ENCODE measurements at regions not wholly inside any gene's neighbourhood (a gene's known extent, or its start where the extent isn't known, plus 50 kb on each side); places are given as distances from the start of the nearest gene placed in this dataset.

- H3K27ac Mint-ChIP-seq, result no peak overlapping the region
- no peaks in the 10 kb centered on the region for H3K9me3 Mint-ChIP-seq
- Histone ChIP-seq H3K79me2 (replicated peaks; ENCODE audit: insufficient read depth) (no peaks in the 10 kb centered on the region), H3K4me3 (no peak overlapping the region), H3K9me2 (ENCODE audit: insufficient read depth) (no peaks in the 10 kb centered on the region), H3K36me3 (ENCODE audit: insufficient read depth) (no peaks in the 10 kb centered on the region), H3K27ac (ENCODE audit: low read depth) (no peak overlapping the region), H3K27me3 (ENCODE audit: insufficient read depth) (no peaks in the 10 kb centered on the region), H3F3A (replicated peaks; ENCODE audit: low read depth) (no peaks in the 10 kb centered on the region), H3K4me1 (ENCODE audit: insufficient read depth) (no peaks in the 10 kb centered on the region), H2AFZ (no peak overlapping the region), H3K4me2 (no peak overlapping the region), H4K20me1 (replicated peaks; ENCODE audit: insufficient read depth) (no peaks in the 10 kb centered on the region)
- TF ChIP-seq JUNB (IDR thresholded peaks at IDR 0.05; ENCODE audit: unreplicated experiment) (no peak), EZH2phosphoT487 (IDR thresholded peaks at IDR 0.05; ENCODE audit: unreplicated experiment) (no peak), STAT1 (IDR thresholded peaks at IDR 0.05; ENCODE audit: unreplicated experiment) (no peak), ZNF114 (CRISPR knock-in tag; IDR thresholded peaks at IDR 0.05) (no peak), CTCF (conservative IDR thresholded peaks at IDR 0.05; ENCODE audit: low read depth in 2 of 2) (no peak), EZH2 (IDR thresholded peaks at IDR 0.05; ENCODE audit: low read depth, unreplicated experiment) (no peak), REST (IDR thresholded peaks at IDR 0.05; ENCODE audit: unreplicated experiment) (no peak)
- TF ChIP-seq, protein P1, sequence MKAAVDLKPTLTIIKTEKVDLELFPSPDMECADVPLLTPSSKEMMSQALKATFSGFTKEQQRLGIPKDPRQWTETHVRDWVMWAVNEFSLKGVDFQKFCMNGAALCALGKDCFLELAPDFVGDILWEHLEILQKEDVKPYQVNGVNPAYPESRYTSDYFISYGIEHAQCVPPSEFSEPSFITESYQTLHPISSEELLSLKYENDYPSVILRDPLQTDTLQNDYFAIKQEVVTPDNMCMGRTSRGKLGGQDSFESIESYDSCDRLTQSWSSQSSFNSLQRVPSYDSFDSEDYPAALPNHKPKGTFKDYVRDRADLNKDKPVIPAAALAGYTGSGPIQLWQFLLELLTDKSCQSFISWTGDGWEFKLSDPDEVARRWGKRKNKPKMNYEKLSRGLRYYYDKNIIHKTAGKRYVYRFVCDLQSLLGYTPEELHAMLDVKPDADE (IDR thresholded peaks at IDR 0.05), result no peak
- H3K27me3 Mint-ChIP-seq (ENCODE audit: insufficient read depth, low read depth, poor library complexity), result peaks cover 3% of the 10 kb centered on the region
- no peaks in the 10 kb centered on the region for H3K4me1 Mint-ChIP-seq
- H3K4me3 Mint-ChIP-seq, result no peak overlapping the region
- ATAC-seq (no peak), DNase-seq (ENCODE audit: low spot score) (no peak)
- H3K36me3 Mint-ChIP-seq (ENCODE audit: low read depth), result no peaks in the 10 kb centered on the region
Observed at GRCh38 chr6:156348424-156348823, 428.8 kb upstream of the ARID1B start.

GRCh38 chr6:156347656-156348055, 429.5 kb upstream of the ARID1B start:
- DNase-seq (ENCODE audit: low spot score), result no peak
- Histone ChIP-seq H2AFZ (0 out of 2 replicates have a peak overlapping the region, but pooled peaks have one; percentile 53), H3K79me2 (replicated peaks; ENCODE audit: insufficient read depth) (no peaks in the 10 kb centered on the region), H3F3A (replicated peaks; ENCODE audit: low read depth) (no peaks in the 10 kb centered on the region), H3K27me3 (ENCODE audit: insufficient read depth) (no peaks in the 10 kb centered on the region), H3K4me1 (ENCODE audit: insufficient read depth) (no peaks in the 10 kb centered on the region), H4K20me1 (replicated peaks; ENCODE audit: insufficient read depth) (no peaks in the 10 kb centered on the region), H3K9me2 (ENCODE audit: insufficient read depth) (no peaks in the 10 kb centered on the region), H3K4me2 (no peak overlapping the region), H3K4me3 (no peak overlapping the region), H3K36me3 (ENCODE audit: insufficient read depth) (no peaks in the 10 kb centered on the region), H3K27ac (ENCODE audit: low read depth) (no peak overlapping the region)
- ATAC-seq, result no peak
- peaks cover 3% of the 10 kb centered on the region for H3K27me3 Mint-ChIP-seq (ENCODE audit: insufficient read depth, low read depth, poor library complexity)
- no peak overlapping the region for H3K27ac Mint-ChIP-seq
- H3K4me1 Mint-ChIP-seq, result no peaks in the 10 kb centered on the region
- H3K9me3 Mint-ChIP-seq, result no peaks in the 10 kb centered on the region
- H3K4me3 Mint-ChIP-seq, result no peak overlapping the region
- no peaks in the 10 kb centered on the region for H3K36me3 Mint-ChIP-seq (ENCODE audit: low read depth)
- TF ChIP-seq CTCF (conservative IDR thresholded peaks at IDR 0.05; ENCODE audit: low read depth in 2 of 2), result no peak
- no peak for TF ChIP-seq EZH2 (IDR thresholded peaks at IDR 0.05; ENCODE audit: low read depth, unreplicated experiment)
- no peak for TF ChIP-seq REST (IDR thresholded peaks at IDR 0.05; ENCODE audit: unreplicated experiment)

All from GM23338 (cell line).